ENCODE measurements at regions not wholly inside any gene's neighbourhood (a gene's known extent, or its start where the extent isn't known, plus 50 kb on each side); places are given as distances from the start of the nearest gene placed in this dataset.

GRCh38 chr6:106730264-106730663, 100.9 kb downstream of the QRSL1 start:
- DNase-seq, result no peak
- no peaks in the 10 kb centered on the region for H4K20me1 ChIP-seq (ENCODE audit: insufficient read depth)
- no peaks in the 10 kb centered on the region; a peak in 1 of 4 replicates for H3K4me1 ChIP-seq (ENCODE audit: control insufficient read depth in 1 of 2, insufficient read depth in 2 of 2, low read depth in 1 of 2, low read length in 1 of 2)
- no peak overlapping the region for H3K27ac ChIP-seq (ENCODE audit: low read depth in 2 of 2, low read length in 1 of 2)
- H2AFZ ChIP-seq (ENCODE audit: low read depth), result no peak overlapping the region
- H3K4me2 ChIP-seq, result no peak overlapping the region
- H3F3A ChIP-seq (replicated peaks; ENCODE audit: insufficient read depth), result no peaks in the 10 kb centered on the region
- POLR2A ChIA-PET, result no interaction called here
- CTCF ChIA-PET, result interaction anchor here (0.6 to 0.8 kb wide), 2 partner anchors 250 to 1904 kb away, joined by 3 read pairs; no protein-coding TSS in a partner anchor
- no peaks in the 10 kb centered on the region; the same call in 1 of the 2 replicates for H3K9me3 ChIP-seq
- WGBS (ENCODE audit: low lambda C conversion rate), result 41% methylated on average over 1 of the region's 1 CpG
- no peak overlapping the region for H3K9ac ChIP-seq
- no peaks in the 10 kb centered on the region for H3K36me3 ChIP-seq (replicated peaks in 1 of 2; ENCODE audit: control insufficient read depth in 1 of 2, insufficient read depth in 2 of 2, low read length in 1 of 2)
- no peaks in the 10 kb centered on the region for H3K79me2 ChIP-seq (ENCODE audit: insufficient read depth)
- TF ChIP-seq POLR2AphosphoS5 (IDR thresholded peaks at IDR 0.05; ENCODE audit: low read depth, low read length) (no peak), RCOR1 (IDR thresholded peaks at IDR 0.05; ENCODE audit: low read length) (no peak), RXRA (IDR thresholded peaks at IDR 0.05; ENCODE audit: borderline replicate concordance, low read depth) (no peak), CTCF (IDR thresholded peaks at IDR 0.05) (no peak), MEF2A (IDR thresholded peaks at IDR 0.05; ENCODE audit: borderline replicate concordance, low read depth) (no peak), TCF12 (IDR thresholded peaks at IDR 0.05) (no peak), JUND (IDR thresholded peaks at IDR 0.05) (no peak), IRF3 (IDR thresholded peaks at IDR 0.05; ENCODE audit: low read depth, low read length) (no peak), FOXJ3 (CRISPR knock-in tag; IDR thresholded peaks at IDR 0.05) (no peak), TEAD4 (IDR thresholded peaks at IDR 0.05; ENCODE audit: borderline replicate concordance, insufficient read depth) (no peak)
- no peaks in the 10 kb centered on the region for H3K27me3 ChIP-seq (ENCODE audit: insufficient read depth)
- no peak overlapping the region for H3K4me3 ChIP-seq (ENCODE audit: low read depth in 2 of 2, low read length in 1 of 2)
- H3K9me2 ChIP-seq, result no peaks in the 10 kb centered on the region

GRCh38 chr6:106729841-106730240, 100.5 kb downstream of the QRSL1 start:
- CTCF ChIA-PET, result interaction anchor here (0.8 kb wide), 1 partner anchor 250 kb away, joined by 3 read pairs; no protein-coding TSS in a partner anchor
- Histone ChIP-seq H3K9me2 (no peaks in the 10 kb centered on the region), H3K27ac (ENCODE audit: low read depth in 2 of 2, low read length in 1 of 2) (no peak overlapping the region), H3F3A (replicated peaks; ENCODE audit: insufficient read depth) (no peaks in the 10 kb centered on the region), H3K4me3 (ENCODE audit: low read depth in 2 of 2, low read length in 1 of 2) (no peak overlapping the region), H3K9me3 (no peaks in the 10 kb centered on the region; the same call in 1 of the 2 replicates), H3K9ac (no peak overlapping the region), H2AFZ (ENCODE audit: low read depth) (no peak overlapping the region), H3K36me3 (replicated peaks in 1 of 2; ENCODE audit: control insufficient read depth in 1 of 2, insufficient read depth in 2 of 2, low read length in 1 of 2) (no peaks in the 10 kb centered on the region), H3K79me2 (ENCODE audit: insufficient read depth) (no peaks in the 10 kb centered on the region), H3K27me3 (ENCODE audit: insufficient read depth) (no peaks in the 10 kb centered on the region), H3K4me1 (ENCODE audit: control insufficient read depth in 1 of 2, insufficient read depth in 2 of 2, low read depth in 1 of 2, low read length in 1 of 2) (no peaks in the 10 kb centered on the region; a peak in 1 of 4 replicates), H3K4me2 (no peak overlapping the region), H4K20me1 (ENCODE audit: insufficient read depth) (no peaks in the 10 kb centered on the region)
- WGBS (ENCODE audit: low lambda C conversion rate), result 25% methylated on average over 4 of the region's 4 CpGs
- TF ChIP-seq EZH2phosphoT487 (IDR thresholded peaks at IDR 0.05; ENCODE audit: borderline replicate concordance, low read depth), result no peak
- no peak for TF ChIP-seq MAX (IDR thresholded peaks at IDR 0.05; ENCODE audit: low read depth)
- no peak for TF ChIP-seq IRF3 (IDR thresholded peaks at IDR 0.05; ENCODE audit: low read depth, low read length)
- no peak for TF ChIP-seq POLR2AphosphoS5 (IDR thresholded peaks at IDR 0.05; ENCODE audit: low read depth, low read length)
- no peak for TF ChIP-seq RCOR1 (IDR thresholded peaks at IDR 0.05; ENCODE audit: low read length)
- no peak for TF ChIP-seq NRF1 (IDR thresholded peaks at IDR 0.05; ENCODE audit: low read depth, low read length)
- TF ChIP-seq CHD2 (IDR thresholded peaks at IDR 0.05; ENCODE audit: low read length, partially characterized antibody), result no peak
- TF ChIP-seq TAF1 (IDR thresholded peaks at IDR 0.05; ENCODE audit: borderline replicate concordance, low read depth, low read length), result no peak
- no peak for TF ChIP-seq EP300 (IDR thresholded peaks at IDR 0.05; ENCODE audit: borderline replicate concordance in 1 of 2, low read depth in 1 of 2, low read length in 1 of 2)
- TF ChIP-seq YY1 (IDR thresholded peaks at IDR 0.05; ENCODE audit: low read depth), result no peak
- no peak for TF ChIP-seq RXRA (IDR thresholded peaks at IDR 0.05; ENCODE audit: borderline replicate concordance, low read depth)
- POLR2A ChIA-PET, result no interaction called here
- no peak for DNase-seq
